ENCODE measurements at regions not wholly inside any gene's neighbourhood (a gene's known extent, or its start where the extent isn't known, plus 50 kb on each side); places are given as distances from the start of the nearest gene placed in this dataset.

- POLR2A ChIA-PET: no interaction called here
- CTCF ChIA-PET: no interaction called here
- H3K27ac Mint-ChIP-seq: no peak overlapping the region
- peaks cover 36% of the 10 kb centered on the region for H3K4me1 Mint-ChIP-seq
- H3K9me3 Mint-ChIP-seq: peaks cover 25% of the 10 kb centered on the region
- H3K36me3 Mint-ChIP-seq (ENCODE audit: low read depth): peaks cover 26% of the 10 kb centered on the region
- DNase-seq: no peak
- H3K27me3 Mint-ChIP-seq: no peaks in the 10 kb centered on the region
- no peak overlapping the region for H3K4me3 Mint-ChIP-seq
Measured at GRCh38 chr10:91167406-91167805, 53.1 kb upstream of the PCGF5 start.

GRCh38 chr10:91170418-91170817 lies 50.0 kb upstream of the PCGF5 start:
- POLR2A ChIA-PET: no interaction called here
- no peak for DNase-seq
- CTCF ChIA-PET: no interaction called here
- no peak overlapping the region for H3K4me3 Mint-ChIP-seq
- peaks cover 22% of the 10 kb centered on the region for H3K4me1 Mint-ChIP-seq
- no peak overlapping the region for H3K27ac Mint-ChIP-seq
- peaks cover 32% of the 10 kb centered on the region for H3K36me3 Mint-ChIP-seq (ENCODE audit: low read depth)
- peaks cover 26% of the 10 kb centered on the region for H3K9me3 Mint-ChIP-seq
- no peaks in the 10 kb centered on the region for H3K27me3 Mint-ChIP-seq

Measured in activated CD4-positive, alpha-beta T cell treated with anti-CD3 and anti-CD28 coated beads, Interleukin-2, amount 10 ng/mL, durations not matched to agents 7 days and 5 days (primary cell).